GM18507 (cell line): ENCODE measurements at regions not wholly inside any gene's neighbourhood (a gene's known extent, or its start where the extent isn't known, plus 50 kb on each side); places are given as distances from the start of the nearest gene placed in this dataset.

Experiments used
- DNase-seq: peaks from one replicate; pipeline ENCODE4 v3.0.0; 2011; ENCODE audit warnings: low read depth; ENCODE audit not compliant: insufficient read length; ENCODE audit errors: extremely low spot score
- FAIRE-seq: peaks from 2 replicates; lab custom pipeline; 2011; peaks lifted over from hg19 to GRCh38; lab: Jason Lieb, UNC

GRCh38 chr4:23567338-23567737, 322.5 kb downstream of the PPARGC1A start:
- DNase-seq (no peak), FAIRE-seq (no peak)

DNA sequence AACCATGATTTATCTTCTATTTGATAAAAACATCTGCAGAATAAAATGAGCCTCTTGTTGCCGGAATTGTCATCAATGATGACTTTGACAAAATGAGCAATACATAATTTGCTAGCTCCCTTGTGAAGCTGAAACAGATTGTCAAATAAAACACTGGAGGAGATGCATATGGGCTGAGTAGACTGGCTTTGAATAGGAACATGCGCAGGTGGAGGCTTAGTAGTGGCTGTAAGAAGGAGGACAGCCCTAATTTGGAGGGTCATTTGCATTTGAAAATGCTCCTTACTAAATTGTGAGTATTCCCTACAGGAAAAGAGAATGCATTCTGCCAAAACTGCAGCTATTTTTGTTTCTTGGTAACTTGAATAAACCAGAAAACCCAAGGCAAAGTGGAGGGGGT, 329.1 kb downstream of the PPARGC1A start:
- FAIRE-seq (no peak), DNase-seq (no peak)

GRCh38 chr4:23558101-23558500, 331.7 kb downstream of the PPARGC1A start:
- FAIRE-seq (no peak), DNase-seq (no peak)

DNA sequence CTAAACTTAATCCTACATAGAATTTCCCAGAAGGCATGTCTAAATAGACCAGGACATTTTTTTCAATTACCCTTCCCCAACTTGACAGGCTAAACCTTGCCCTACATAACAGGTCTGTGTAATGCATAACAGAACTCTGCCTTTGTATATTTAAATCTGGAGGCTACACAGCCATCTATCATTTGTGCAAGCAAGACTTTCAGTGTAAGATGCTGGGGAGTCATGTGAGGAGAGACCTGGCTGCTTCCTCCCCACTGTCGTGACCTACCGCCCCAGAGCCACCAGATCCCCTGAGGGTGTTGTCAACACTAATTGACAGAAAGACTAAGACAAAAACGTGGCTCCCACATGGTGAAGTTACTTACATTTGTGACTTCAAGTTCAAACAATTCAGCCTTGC, 342.2 kb downstream of the PPARGC1A start:
- no peak for DNase-seq
- FAIRE-seq: no peak

- no peak for DNase-seq
- FAIRE-seq: no peak
Observed at GRCh38 chr4:23547096-23547495, 342.8 kb downstream of the PPARGC1A start.

GRCh38 chr4:23539969-23540569, 349.8 kb downstream of the PPARGC1A start:
- FAIRE-seq (no peak), DNase-seq (no peak)

DNA sequence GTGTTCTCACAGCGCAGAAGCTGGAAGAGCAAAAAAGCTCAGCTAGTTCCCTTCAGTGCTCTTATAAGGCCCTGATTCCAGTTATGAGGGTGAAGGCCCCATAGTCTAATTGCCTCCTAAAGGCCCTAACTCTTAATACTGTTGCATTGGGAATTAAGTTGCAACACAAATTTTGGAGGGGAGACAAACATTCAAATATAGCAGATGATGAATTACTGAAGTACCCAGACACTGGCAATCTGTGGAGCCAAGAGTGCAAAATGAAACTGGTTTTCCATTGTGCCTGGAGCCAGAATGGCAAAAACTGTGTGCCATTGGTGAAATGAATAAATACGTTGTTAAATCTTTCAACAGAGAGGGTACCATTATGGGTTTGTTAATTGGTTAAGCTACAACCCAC, 356.0 kb downstream of the PPARGC1A start:
- no peak for DNase-seq

GRCh38 chr4:23516716-23517115, 373.1 kb downstream of the PPARGC1A start:
- no peak for DNase-seq
- FAIRE-seq: no peak

More for the DNA sequence above, 356.0 kb downstream of the PPARGC1A start:
- FAIRE-seq: no peak

DNA sequence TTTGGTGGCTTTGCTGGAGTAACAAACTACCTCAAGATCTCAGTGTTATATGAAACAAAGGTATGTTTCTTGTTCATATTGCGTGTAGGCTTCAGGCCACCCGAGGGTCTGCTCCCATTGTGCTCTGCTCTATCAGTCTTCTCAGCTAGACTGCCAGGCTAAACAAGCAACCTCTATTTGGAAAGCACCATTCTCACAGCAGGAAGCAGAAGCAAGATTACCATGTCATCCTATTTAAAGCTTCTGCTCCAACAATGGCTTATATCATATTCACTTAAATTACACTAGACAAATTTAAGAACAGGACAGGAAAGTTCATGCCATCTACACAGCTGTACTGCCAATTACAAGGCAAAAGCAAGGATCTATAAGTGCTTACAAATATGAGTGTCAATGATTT, 385.8 kb downstream of the PPARGC1A start:
- FAIRE-seq (no peak), DNase-seq (no peak)

DNA sequence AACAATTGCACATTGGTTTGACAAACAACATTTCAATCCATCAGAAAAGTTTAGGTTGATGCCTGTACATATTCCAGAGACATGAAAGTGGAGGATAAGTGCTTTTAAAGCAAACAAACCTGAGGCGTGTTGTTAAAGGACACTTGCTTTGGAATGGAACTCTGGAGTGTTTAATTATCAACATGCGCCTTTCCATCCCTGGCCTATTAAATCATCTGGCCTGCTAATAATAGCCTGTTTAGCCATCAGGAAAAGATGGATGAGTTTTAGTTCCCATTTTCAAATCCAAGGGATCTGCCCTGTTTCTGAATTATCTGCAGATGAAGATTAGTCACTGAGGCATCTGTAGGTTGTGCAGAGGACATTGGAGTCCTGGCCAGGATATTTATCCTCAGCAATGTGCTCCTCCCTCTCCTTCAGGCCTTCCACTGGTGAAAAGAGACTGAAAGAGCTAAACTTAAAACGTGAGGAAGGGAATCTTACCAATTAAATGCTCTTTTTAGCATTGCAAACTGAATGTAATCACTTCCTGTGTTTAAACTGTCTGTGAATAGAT, 388.9 kb downstream of the PPARGC1A start:
- FAIRE-seq: no peak
- no peak for DNase-seq

DNA sequence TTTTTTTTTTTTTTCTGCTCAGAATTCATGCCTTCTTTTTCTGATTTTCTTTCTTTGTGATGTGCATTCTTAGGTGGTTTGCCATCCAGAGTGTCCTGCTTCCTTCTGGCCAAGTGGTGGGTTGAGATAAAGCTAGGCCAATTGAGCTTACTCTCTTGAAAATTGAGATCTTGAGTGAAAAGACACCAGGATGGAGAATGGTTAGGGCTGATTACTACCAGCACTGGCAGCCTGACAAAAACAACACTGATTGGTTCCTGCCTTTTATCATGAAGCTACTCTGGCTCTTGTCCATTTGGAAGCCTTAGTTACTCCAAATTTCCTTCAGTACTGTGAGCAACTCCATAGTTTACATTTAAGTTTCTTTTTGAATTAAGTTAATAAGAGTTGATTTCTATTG, 404.0 kb downstream of the PPARGC1A start:
- DNase-seq (no peak), FAIRE-seq (no peak)

DNA sequence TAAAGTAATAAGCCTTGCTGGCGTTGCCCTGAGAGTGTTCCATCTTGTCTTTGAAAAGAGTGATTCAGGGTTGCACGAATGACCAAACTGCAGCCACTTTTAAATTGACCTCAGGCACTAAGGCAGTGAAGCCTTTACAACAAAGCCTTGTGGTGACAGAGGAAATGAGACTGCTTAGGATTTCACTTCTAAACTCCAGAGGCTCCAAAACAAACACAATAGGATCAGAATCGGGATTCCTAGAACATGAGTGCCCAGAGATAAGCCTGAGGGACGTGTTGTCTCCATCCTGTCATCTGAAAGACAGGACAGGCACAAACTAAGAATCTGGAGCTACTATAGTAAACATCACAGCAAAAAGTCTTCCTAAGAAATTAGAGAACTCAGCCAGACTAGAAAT, 405.2 kb downstream of the PPARGC1A start:
- FAIRE-seq (no peak), DNase-seq (no peak)

- FAIRE-seq: no peak
- DNase-seq: no peak
Observed at GRCh38 chr4:23483320-23483960, 406.4 kb downstream of the PPARGC1A start.

GRCh38 chr4:23481566-23481965, 408.3 kb downstream of the PPARGC1A start:
- DNase-seq (no peak), FAIRE-seq (no peak)

DNA sequence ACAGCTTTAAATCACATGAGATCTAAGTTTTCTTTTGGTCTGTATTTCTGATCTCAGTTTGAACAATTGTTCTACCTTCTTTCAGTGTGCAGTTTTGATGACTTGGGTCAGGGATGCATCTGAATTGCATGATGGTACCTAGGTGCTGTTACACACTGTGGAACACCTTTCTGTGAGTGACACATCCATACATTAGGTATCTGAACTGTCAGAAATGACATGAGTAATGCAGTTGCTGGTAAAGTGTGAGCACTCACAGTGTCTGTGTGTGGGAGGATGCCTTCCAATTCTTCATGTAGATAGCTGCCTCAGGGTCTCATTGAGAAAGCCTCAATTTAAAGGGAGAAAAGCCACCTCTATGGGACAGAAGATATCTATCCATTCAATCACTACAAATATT, 411.9 kb downstream of the PPARGC1A start:
- DNase-seq (no peak), FAIRE-seq (no peak)

DNA sequence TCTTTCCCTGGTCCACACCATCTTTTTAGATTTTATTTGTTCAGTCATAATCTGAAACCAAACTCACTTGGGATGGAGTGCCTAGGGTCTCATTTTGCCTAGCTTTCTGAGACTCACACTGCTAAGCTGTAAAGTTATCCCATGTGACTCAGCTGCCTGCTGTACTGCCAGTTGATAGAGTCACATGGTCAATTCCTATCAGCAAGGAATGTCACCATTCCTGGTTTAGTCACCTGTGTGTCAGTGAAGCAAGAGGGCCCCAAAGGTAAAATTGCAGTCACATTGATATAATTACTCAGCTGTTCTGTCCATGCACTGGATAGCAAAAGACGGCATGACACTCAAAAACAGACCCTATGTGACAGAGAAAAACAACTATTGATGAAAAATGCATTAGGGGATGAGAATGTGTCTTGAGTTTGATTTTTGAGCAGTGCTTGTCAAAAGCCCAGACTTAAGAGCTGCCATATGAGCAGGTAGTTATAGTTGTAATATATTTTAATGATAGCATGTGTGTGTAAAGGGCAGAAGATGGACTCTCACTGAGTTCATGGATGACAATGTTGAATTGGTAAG, 413.2 kb downstream of the PPARGC1A start:
- FAIRE-seq (no peak), DNase-seq (no peak)

GRCh38 chr4:23463071-23463470, 426.8 kb downstream of the PPARGC1A start:
- FAIRE-seq: no peak
- DNase-seq: no peak

DNA sequence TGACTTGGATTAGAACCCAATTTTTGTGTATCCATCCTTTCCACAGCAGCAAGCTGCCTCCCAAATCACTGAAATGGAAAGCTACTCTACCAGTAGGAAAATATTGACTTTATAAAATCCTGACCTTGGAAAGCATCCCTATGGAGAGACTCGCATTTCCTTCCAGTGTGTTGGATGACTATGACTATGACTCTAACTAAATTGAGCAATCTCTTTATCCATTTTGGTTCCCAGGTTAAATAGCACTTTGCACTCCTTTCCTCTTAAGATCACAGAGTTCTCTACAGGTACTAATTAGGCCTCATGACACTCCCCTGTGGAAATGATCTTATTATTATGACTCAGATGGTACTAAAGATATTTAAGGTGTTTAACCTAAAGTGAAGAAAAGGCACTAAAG, 431.8 kb downstream of the PPARGC1A start:
- DNase-seq (no peak), FAIRE-seq (no peak)

- FAIRE-seq: no peak
- no peak for DNase-seq
Observed at GRCh38 chr4:23456864-23457263, 433.0 kb downstream of the PPARGC1A start.

DNA sequence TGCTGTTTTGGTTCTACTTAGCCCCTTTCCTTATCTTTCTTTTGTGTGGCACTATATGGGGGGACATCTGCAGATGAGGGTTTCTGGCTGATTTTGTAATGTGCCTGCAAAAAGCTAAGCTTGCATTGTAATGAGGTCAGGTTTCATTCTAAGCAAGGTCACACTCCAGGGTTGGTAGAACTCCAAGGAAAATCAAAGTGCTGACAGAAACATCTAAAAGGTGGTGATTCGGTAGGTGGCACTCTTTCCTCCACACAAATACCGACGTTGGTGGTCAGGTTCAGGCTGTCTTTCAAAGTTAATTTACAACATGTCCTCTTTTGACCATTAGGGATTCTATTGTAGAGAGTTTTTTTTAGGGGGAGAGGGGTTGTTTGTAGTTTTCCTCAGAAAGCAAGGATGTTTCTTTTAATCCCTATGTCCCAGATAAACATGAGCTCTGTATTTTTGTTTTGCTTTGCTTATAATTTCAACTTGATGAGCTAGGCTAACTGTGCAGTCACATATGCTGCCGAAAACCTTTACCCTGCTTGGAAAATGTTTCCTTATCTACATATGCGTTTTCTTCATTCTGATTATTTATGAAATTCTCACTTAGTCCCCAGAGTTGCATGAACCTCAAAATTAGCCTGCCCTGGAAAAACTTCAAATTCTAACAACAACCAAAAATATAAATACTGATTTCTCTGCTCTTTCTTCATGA, 434.2 kb downstream of the PPARGC1A start:
- FAIRE-seq: no peak
- DNase-seq: no peak
